RWPE1 (cell line): ENCODE measurements at regions not wholly inside any gene's neighbourhood (a gene's known extent, or its start where the extent isn't known, plus 50 kb on each side); places are given as distances from the start of the nearest gene placed in this dataset.

Experiments used
- CTCF ChIA-PET: fragments of 350-600 bp; sonication (Branson Sonifier 250); formaldehyde crosslinking; extraction: SDS; loops from one replicate; lab custom pipeline; 2021; lab: Yijun Ruan, JAX
- POLR2A ChIA-PET: fragments of 400-600 bp; formaldehyde crosslinking; extraction: SDS; loops from one replicate; lab custom pipeline; 2020; ENCODE audit warnings: antibody characterized with exemption; ENCODE audit not compliant: low non-redundant PET; lab: Yijun Ruan, JAX
- DNase-seq: peaks from one replicate; pipeline ENCODE4 v3.0.0; 2012; ENCODE audit warnings: low spot score
- H3K27ac ChIP-seq: fragments of 450-650 bp; 2 replicates; pipeline ENCODE4 v1.5.1; 2017
- CTCF ChIP-seq: fragments of 450-650 bp; conservative IDR thresholded peaks from 2 replicates; pipeline ENCODE4 v1.5.1; 2017; ENCODE audit warnings: low read depth, mild to moderate bottlenecking

DNA sequence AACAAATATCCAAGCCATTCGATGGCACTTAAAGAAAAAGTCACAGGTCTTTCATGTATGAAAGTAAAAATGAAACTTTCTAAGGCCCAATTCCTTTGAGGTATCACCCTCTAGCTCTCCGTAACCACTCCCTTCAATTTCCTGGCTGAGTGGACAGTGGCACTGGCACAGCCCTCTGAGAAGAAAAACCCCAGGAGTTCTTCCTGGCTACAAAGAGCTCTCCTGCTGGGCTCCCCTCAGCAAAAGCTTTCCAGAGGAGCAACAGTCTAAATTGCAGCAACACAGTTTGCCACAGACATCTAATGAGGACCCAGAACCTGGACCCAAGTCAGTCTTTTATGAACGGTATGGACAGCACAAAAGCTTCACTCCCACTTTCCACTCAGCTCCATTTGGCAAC is 71.8 kb downstream of the FUNDC1 start:
- DNase-seq = no peak
- TF ChIP-seq CTCF = no peak
- ChIA-PET CTCF (interaction anchor here (0.5 kb wide), 1 partner anchor 630 kb away, joined by 4 read pairs; no protein-coding TSS in a partner anchor), POLR2A (no interaction called here)
- no peak overlapping the region for H3K27ac ChIP-seq

GRCh38 chrX:44462850-44463249 is 79.8 kb downstream of the FUNDC1 start:
- ChIA-PET POLR2A (no interaction called here), CTCF (no interaction called here)
- DNase-seq = no peak
- TF ChIP-seq CTCF = no peak
- no peak overlapping the region for H3K27ac ChIP-seq

DNA sequence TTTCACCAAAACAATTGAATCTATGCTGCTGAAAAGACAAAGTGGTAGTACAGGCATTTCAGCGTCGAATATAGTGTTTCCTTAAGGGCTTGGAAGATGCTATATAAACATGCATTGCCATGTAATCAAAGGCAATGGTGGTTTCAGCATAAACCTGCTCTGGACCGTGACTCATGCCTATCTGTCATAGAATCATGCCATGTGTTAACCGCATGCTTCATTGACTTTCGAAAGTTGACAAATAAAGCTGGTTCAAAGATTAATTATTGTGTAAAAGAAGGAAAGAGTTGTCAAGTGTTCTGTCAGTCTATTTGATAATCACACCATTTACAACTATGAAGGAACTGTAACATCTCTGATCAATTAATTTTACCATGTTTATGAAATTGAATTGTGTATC is 83.2 kb downstream of the FUNDC1 start:
- TF ChIP-seq CTCF = no peak
- ChIA-PET CTCF (no interaction called here), POLR2A (no interaction called here)
- no peak overlapping the region for H3K27ac ChIP-seq
- DNase-seq = peak; percentile 36

GRCh38 chrX:44456685-44457084 is 86.0 kb downstream of the FUNDC1 start:
- DNase-seq = no peak
- H3K27ac ChIP-seq = no peak overlapping the region
- ChIA-PET CTCF (no interaction called here), POLR2A (no interaction called here)
- TF ChIP-seq CTCF = no peak

DNA sequence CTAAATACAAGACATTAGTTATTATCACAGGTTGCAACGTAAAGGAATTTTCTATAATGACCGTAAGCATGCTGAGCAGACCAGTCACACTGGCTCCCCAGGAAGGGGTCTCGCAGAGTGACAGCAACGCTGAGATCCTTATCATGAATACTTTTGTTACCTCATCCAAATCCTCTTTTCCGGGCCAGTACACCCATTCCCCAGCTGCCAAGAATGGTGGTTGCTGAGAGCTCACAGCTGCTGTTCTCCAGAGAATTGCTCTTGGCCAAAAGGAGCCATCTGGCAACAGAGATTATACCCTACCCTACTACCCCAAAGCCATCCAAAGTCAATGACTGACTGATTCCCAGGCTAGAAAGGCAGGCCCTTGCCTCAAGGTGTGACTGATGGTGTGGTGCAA is 91.6 kb downstream of the FUNDC1 start:
- TF ChIP-seq CTCF = no peak
- H3K27ac ChIP-seq = no peak overlapping the region
- ChIA-PET CTCF (interaction anchor here (0.6 kb wide), 1 partner anchor 78 kb away, joined by 7 read pairs; no protein-coding TSS in a partner anchor), POLR2A (no interaction called here)
- no peak for DNase-seq

DNA sequence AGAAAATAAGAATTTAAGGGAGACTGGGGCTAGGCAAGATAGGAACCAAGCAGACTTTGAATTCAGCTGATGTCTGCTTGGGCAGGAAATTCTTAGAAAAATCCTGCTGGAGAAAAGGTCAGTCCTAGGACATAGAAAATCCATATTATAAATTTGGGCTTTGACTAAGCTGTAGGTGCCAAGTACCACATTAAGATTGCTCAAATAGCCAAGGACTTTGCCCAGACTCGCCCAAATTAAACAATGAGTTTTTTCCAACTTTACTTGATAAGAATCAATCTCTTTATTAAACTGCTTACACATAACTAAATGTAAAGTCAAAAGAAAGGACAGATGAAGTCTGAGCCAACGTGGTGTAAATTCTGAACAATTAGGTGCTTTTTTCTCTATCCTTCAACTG is 95.4 kb downstream of the FUNDC1 start:
- no peak for TF ChIP-seq CTCF
- no peak overlapping the region for H3K27ac ChIP-seq
- DNase-seq = peak; percentile 2
- POLR2A ChIA-PET = no interaction called here
- CTCF ChIA-PET = interaction anchor here (0.8 kb wide), 1 partner anchor 31 kb away, joined by 3 read pairs; no protein-coding TSS in a partner anchor
